ENCODE measurements at regions not wholly inside any gene's neighbourhood (a gene's known extent, or its start where the extent isn't known, plus 50 kb on each side); places are given as distances from the start of the nearest gene placed in this dataset.

DNA sequence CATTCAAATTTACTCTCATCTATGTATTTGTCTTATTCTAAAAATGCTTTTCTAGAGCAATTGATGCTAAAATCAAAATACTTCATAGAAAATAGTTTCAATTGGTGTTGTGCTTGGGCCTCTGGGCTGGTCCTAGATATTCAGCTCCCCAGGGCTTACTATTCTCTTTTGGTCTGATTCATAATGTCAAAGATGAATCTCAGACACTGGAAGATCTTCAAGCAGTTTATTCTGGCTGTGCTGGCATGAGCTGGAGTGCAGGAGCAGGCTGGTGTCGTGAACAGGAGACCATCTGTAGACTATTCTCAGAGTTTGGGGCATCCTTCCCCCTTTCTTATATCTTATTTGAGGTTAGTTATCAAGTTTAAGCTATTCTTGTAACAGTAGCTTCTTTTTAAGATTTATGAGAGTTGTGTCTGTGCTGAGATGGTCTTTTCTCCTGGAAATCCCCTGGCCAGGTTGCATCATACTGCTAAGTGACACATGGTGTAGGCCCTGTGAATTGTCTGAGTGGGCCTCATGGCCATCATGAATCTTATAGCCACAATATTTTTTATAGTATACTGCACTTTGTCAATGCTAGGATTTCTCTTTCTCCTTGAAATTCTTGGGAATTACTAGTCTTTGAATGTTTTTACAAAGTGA, 1624.0 kb upstream of the IGFBP7 start:
- TF ChIP-seq, protein P1, sequence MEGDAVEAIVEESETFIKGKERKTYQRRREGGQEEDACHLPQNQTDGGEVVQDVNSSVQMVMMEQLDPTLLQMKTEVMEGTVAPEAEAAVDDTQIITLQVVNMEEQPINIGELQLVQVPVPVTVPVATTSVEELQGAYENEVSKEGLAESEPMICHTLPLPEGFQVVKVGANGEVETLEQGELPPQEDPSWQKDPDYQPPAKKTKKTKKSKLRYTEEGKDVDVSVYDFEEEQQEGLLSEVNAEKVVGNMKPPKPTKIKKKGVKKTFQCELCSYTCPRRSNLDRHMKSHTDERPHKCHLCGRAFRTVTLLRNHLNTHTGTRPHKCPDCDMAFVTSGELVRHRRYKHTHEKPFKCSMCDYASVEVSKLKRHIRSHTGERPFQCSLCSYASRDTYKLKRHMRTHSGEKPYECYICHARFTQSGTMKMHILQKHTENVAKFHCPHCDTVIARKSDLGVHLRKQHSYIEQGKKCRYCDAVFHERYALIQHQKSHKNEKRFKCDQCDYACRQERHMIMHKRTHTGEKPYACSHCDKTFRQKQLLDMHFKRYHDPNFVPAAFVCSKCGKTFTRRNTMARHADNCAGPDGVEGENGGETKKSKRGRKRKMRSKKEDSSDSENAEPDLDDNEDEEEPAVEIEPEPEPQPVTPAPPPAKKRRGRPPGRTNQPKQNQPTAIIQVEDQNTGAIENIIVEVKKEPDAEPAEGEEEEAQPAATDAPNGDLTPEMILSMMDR (conservative IDR thresholded peaks at IDR 0.05) = no peak
- TF ChIP-seq ZFX (IDR thresholded peaks at IDR 0.05) = no peak
